ENCODE measurements at regions not wholly inside any gene's neighbourhood (a gene's known extent, or its start where the extent isn't known, plus 50 kb on each side); places are given as distances from the start of the nearest gene placed in this dataset.

DNA sequence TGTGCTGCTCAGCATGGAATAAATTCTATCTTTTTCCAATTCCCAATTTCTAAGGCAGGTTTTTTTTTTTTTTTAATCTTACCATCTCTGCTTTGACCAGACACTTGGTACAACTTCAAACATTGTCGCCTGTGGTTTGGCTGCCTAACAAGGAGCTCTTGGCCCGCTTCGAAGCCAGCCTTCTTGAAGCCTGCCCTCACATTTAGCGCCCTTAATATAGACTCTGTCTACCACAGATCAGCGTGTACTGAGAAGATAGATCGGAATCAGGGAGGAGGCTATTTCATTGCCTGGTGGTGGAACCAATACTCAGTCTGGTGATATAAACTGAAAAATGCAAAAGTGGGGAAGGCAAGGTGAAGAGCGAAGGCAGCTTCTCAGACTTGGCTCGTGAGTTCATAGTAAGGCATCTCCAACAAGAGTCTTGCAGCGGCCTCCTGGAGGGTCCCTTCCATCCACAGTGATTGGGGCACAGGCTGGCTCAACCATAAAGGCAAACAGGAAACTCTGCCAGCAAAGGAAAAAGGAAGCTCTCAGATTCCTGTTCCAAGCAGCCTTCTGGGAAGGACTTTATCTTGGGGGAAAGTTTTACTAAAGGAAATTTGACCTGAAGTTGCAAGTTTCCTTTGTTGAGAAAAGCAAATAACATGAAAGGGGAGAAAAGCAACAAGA is 103.2 kb upstream of the BCL2L14 start:
- no peak overlapping the region for H3K27ac ChIP-seq
- TF ChIP-seq ZFX (IDR thresholded peaks at IDR 0.05; ENCODE audit: borderline replicate concordance) = no peak
- TF ChIP-seq, protein P1, sequence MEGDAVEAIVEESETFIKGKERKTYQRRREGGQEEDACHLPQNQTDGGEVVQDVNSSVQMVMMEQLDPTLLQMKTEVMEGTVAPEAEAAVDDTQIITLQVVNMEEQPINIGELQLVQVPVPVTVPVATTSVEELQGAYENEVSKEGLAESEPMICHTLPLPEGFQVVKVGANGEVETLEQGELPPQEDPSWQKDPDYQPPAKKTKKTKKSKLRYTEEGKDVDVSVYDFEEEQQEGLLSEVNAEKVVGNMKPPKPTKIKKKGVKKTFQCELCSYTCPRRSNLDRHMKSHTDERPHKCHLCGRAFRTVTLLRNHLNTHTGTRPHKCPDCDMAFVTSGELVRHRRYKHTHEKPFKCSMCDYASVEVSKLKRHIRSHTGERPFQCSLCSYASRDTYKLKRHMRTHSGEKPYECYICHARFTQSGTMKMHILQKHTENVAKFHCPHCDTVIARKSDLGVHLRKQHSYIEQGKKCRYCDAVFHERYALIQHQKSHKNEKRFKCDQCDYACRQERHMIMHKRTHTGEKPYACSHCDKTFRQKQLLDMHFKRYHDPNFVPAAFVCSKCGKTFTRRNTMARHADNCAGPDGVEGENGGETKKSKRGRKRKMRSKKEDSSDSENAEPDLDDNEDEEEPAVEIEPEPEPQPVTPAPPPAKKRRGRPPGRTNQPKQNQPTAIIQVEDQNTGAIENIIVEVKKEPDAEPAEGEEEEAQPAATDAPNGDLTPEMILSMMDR (IDR thresholded peaks at IDR 0.05) = no peak

DNA sequence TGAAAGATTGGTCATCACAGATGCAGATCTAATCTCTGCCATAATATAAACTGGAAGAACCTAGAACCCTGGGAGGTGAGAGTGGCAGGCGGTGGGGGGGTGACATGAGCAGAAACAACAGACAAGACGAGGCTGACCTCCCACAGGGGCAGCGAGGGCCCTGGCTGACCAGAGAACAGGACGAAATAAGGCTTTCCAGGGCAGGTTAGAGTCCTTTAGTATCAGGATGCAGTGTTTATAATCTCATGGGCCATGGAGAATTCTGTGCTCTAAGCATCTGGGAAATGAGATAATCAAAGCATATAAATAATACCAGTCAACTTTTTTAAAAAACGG is 102.7 kb upstream of the BCL2L14 start:
- TF ChIP-seq ZFX (IDR thresholded peaks at IDR 0.05; ENCODE audit: borderline replicate concordance) = no peak
- TF ChIP-seq, protein P1 (IDR thresholded peaks at IDR 0.05) = no peak
- no peak overlapping the region for H3K27ac ChIP-seq

DNA sequence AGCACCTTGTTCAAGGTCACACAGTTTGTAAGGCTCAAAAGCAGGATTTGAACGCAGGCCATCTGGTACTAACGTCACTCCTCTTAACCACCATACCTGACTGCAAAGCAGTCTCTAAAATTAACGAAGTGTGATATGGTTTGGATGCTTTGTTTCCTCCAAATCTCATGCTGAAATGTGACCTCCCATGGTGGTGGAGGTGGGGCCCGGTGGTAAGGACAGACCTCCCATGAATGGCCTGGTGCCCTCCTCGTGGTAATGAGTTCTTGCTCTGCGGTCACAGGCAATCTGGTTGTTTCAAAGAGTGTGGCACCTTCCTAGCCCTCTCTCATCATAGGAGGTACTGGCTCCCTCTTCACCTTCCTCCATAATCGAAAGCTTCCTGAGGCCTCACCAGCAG is 102.2 kb upstream of the BCL2L14 start:
- TF ChIP-seq, protein P1 (IDR thresholded peaks at IDR 0.05) = no peak
- no peak for TF ChIP-seq ZFX (IDR thresholded peaks at IDR 0.05; ENCODE audit: borderline replicate concordance)
- H3K27ac ChIP-seq = no peak overlapping the region

DNA sequence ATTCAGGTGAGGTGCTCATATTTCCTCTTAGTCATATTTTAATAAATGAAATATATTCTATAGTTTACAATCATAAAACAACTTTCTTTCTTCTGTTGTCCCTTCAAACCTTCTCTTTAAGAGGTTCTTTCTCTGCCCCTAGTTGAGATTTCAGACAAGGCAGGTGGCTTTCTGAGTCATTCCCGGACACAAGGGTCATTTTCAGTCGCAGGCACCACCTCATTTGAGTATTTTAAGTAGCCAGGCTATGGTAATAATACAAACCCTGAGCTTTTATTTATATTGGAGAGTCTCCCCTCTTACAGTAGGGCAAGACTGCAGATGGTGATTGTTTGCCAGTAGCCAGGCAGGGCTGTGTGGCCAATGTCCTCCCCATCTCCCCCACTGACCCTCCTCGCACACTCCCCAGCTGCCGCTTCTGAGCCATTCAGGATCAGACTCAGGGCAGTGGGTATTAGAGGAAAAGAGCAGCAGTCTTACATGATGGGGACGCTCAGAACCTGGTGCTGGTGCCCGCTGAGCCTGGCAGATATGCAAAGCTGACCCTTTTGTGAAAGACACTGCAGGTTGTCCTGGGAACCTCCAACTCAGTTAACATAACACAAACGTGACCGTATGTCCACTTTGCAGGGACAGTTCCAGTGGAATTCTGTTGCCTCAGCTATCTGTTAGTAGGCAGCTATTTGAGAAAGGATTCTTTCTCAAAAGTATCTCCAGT is 101.1 kb upstream of the BCL2L14 start:
- H3K27ac ChIP-seq = no peak overlapping the region
- TF ChIP-seq, protein P1 (IDR thresholded peaks at IDR 0.05) = no peak
- TF ChIP-seq ZFX (IDR thresholded peaks at IDR 0.05; ENCODE audit: borderline replicate concordance) = no peak

- no peak overlapping the region for H3K27ac ChIP-seq
Measured at GRCh38 chr12:11970155-11970520, 100.6 kb upstream of the BCL2L14 start.

DNA sequence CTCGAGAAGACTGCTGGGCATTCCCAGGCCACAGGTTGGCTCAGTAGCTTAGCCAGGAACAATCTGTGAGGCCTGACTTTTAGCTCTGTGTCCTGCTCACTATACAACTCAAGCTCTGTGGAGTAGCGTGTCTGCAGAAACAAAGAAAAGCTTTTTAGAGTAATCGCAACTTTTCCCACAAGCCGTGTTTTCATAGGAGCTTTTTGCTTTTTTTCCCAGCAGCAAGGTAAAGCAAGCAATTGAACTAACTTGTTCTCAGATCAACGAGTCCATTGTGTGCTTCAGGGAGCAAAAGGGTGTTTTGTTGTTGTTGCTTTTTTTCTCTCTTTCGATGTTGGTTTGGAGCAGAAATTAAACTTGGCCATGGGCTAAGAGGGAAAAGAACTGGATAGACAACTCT is 97.3 kb upstream of the BCL2L14 start:
- no peak overlapping the region for H3K27ac ChIP-seq
- no peak for TF ChIP-seq ZFX (IDR thresholded peaks at IDR 0.05; ENCODE audit: borderline replicate concordance)
- TF ChIP-seq, protein P1 (IDR thresholded peaks at IDR 0.05) = no peak

More at GRCh38 chr12:11970155-11970520, 100.6 kb upstream of the BCL2L14 start:
- TF ChIP-seq, protein P1 (IDR thresholded peaks at IDR 0.05) = no peak
- no peak for TF ChIP-seq ZFX (IDR thresholded peaks at IDR 0.05; ENCODE audit: borderline replicate concordance)

GRCh38 chr12:11976005-11976404 is 94.7 kb upstream of the BCL2L14 start:
- TF ChIP-seq, protein P1 (IDR thresholded peaks at IDR 0.05) = no peak
- TF ChIP-seq ZFX (IDR thresholded peaks at IDR 0.05; ENCODE audit: borderline replicate concordance) = no peak
- H3K27ac ChIP-seq = no peak overlapping the region

Measured in 22Rv1 (cell line).